GM04503 (cell line): ENCODE measurements at regions not wholly inside any gene's neighbourhood (a gene's known extent, or its start where the extent isn't known, plus 50 kb on each side); places are given as distances from the start of the nearest gene placed in this dataset.

Experiments used
- DNase-seq: peaks from one replicate; pipeline ENCODE4 v3.0.0-alpha.2; 2012; ENCODE audit warnings: low read depth

DNA sequence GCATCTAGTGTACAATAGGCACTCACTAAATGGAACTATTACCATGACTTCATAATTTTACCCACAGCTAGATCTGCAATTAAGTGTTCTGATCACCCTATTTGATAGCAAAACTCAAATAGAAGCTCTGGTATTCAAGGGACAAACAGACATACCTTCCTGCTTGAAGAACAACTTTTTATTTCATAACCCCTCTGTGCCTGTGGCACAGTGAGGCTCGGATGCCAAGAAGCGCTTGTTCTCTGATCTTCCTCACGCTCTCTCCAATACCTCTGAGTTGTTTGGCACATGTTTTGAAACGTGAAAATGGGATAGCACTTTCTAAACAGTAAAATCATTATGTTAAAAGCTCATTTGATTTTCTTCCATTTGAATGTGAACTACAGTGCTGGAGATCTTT lies 232.0 kb downstream of the KLF5 start:
- DNase-seq: no peak

DNA sequence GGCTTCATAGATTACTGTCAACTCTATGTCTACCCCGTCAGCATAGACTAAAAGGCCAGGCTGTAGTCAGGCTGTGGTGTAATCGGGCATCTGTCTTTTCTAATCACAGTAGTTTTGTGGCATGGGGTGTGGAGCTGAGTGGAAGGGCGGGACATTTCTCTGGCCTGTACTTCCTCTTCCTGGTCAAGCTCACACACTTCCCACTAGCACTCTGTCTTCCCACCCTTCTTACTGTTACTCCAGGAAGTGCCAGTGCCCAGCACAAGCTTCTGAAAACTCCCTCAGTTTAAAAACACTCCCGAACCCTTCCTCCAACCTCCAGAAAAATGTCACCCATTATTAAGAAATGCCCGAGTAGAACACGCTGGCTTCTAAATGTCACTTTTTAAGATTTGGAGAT lies 229.8 kb downstream of the KLF5 start:
- no peak for DNase-seq

DNA sequence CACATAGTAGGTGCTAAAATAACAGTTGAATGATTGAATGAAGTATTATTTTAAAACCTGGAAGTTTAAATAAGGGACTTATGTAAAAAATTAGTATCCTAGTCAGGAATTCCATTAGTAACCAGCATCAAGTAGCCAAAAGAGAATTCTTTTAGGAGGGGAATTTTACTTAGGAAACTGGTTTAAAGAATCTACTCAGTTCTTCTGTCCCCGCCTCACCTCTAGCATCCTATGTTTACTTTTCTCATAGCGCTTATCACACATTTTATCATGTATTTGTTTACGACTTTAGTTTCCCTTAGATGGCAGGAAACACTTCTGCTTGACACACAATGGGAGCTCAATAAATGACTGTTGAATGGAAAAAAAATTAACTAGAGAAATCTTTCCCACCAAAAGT lies 229.0 kb downstream of the KLF5 start:
- no peak for DNase-seq

DNA sequence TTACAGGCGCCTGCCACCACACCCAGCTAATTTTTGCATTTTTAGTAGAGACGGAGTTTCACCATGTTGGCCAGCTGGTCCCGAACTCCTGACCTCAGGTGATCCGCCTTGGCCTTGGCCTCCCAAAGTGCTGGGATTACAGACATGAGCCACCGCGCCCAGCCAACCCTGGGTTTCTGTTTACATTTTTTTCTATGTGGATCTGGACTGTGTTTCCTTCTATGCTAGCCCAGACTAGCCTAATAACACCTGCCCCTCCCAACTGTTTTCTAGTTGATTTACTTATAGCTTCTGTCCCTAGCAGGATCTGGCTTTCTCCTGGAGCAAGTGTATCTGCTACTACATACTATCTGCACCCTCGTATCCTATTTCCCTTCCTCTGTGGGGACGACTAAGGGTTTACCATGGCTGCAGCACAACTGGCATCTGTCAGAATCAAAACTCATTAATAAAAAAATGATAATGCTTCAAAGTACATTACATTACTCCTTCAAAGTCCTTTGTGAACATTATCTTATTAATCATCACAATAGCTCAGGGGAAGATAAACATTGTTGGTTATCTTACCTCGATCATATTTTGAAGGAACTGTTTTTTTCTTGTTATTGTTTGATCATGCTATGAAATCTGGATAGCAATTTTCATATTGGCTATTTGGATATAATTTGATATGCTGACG lies 228.3 kb downstream of the KLF5 start:
- no peak for DNase-seq

DNA sequence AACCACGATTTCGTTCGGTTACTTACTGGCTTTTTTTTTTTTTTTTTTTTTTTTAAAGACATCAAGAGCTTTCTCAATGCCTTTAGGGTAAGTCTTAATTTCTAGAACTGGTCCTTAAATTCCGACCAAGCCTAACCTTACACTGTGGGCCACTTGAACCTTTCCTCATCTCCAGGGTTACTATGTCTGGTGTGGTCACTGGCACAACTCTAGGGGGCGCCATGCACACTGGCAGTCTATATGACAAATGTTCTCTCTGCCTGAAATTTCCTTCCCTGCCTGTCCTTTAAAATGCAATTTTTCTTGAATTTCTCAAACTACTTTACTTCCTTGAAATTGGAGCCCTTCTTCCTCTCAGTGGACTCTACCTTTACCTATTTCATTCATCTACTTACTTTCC lies 227.4 kb downstream of the KLF5 start:
- no peak for DNase-seq

DNA sequence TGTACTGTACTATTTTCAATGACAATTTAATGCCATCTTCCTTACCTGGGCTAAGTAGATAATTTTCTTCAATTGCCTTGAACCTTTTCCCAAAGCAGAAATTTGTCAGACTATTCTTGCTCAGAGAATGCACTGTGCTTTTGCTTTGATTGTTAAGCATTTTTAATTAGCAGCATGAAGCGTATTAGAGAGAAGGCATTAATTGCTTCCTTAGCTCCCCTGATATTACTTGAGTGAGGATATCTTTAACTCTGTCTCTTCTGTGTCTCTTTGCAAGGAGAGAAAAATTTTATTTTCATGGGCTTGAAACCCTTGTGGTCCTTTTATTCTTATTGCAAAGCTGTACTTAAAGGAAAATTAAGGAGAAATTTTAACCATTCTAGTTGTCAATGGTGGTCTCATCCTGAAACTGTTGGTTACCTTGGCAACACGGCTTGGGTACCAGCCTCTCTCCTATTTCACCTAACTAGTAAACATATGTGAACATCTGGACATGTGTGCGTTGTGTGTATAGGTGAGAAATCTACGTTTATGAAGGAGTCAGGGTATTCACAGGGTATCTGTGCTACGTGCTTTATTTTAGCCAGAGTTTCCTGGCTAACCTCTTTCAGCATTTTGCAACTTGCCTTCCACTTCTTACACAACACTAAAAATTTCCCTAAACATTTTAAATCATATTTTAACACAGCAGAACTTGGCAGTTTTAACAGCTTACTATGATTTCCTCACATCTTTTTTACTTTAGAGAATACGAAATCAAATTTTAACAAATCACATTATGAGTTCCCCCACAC lies 225.5 kb downstream of the KLF5 start:
- no peak for DNase-seq

DNA sequence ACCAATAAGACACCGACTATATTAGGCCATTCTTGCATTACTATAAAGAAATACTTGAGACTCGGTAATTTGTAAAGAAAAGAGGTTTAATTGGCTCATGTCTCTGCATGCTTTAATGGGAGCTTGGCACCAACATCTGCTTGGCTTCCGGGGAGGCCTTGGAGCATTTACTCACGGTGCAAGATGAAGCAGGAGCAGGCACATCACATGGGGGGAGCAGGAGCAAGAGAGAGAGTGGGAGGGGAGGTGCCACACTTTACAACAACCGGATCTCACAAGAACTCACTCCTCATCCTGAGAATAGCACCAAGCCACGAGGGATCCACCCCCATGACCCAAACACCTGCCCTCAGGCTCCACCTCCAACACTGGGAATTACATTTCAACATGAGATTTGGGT lies 224.8 kb downstream of the KLF5 start:
- no peak for DNase-seq

DNA sequence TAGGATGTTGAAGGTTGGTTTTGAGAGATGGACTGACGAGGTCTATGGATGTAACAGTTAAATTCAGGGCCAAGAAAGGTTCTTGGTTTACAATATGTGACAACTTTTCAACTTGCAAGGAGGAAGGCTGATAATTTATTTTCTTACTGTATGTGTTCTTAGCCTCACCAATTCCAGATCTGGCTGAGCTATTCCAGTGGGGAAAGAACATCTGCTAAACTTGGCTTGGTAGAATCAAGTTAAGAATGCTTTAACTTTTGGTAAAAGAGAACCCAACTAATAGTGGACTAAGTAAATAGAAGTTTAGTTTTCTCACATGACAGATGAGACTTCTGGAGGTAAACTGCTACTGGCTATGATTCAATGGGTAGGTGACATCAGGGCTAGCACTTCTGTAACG lies 222.9 kb downstream of the KLF5 start:
- DNase-seq: no peak

DNA sequence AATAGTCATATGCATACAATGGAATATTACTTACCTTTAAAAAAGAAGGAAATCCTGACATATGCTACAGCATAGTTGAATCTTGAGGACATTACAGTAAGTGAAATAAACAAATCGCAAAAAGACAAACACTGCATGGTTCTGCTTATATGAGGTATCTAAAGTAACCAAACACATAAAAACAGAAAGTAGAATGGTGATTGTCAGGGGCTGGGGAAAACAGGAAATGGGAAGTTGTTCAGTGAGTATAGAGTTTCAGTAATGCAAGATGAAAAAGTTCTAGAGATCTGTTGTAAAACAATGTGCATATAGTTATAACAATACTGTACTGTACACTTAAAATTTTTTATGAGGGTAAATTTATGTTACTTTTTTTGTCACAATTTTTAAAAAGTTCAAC lies 219.4 kb downstream of the KLF5 start:
- no peak for DNase-seq

DNA sequence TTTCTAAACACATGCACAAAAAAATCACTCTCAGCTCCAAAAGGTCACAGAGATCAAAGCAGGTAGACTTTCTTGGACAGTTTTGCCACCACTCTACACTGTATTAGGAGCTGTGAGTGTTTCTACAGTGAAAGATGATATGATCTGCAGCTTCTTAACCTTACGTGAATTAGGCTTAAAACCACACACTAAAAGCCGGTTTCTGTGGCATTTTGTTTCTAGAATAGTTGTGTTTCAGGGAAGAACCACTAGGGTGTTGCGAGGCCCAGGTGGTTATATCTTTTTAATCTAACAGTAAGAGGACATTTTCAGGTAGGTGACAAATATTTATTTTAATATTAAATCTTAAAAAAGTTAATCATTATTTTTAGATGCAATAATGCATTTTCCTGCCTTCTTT lies 216.4 kb downstream of the KLF5 start:
- no peak for DNase-seq

DNA sequence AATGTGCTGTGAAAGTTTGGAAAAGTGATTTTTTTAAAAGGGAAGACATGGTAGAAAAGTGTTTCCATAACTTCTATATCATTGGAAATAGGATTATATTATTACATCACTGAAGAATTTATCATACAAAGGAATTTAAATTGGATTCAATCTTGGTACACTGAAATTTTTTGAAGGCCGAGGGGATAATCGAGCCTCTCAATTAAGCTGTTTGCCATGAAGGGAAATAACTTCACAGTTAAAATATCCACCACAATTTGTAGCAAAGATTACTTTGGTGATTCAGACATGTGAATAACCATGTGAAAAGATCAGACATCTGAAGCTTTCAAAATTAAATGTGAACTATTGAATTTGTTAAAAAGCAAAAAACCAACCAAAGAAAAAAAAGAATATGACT lies 215.3 kb downstream of the KLF5 start:
- DNase-seq: peak; percentile 54

DNA sequence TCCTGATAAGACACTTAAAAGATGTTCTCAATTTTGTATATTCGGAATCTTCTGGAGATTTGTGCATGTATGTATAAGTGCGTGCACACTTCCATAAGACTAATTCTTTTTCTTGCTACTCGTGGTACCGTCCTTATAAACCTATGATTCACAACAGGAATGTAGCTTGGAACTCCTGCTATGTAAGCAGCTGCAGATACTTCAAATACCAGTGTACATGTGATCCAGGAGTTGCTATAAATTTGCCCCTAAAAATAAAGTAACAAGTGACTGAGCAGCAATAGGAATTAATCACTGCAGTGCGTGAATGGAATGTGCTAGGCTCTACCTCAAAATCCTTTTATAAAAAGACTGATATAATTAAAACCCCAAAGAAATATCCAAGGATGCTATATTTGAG lies 214.9 kb downstream of the KLF5 start:
- peak; percentile 68 for DNase-seq

DNA sequence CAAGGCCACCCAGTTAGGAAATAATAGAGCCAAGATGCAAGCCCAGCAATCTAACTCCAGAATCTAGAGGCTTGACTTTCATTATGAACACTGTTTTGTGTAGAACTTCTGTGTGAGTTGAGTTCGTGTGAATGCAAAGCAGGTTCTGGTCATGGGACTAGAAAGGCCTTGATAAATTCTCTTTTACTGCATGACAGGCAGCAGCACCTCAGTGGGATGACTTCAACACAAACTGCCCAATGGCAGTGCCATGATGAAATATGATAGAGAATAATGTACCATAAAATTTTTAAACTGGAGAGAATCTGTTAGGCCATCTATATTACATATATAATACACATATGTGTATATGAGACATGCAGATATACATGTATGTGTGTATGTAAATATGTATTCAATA lies 214.5 kb downstream of the KLF5 start:
- no peak for DNase-seq

DNA sequence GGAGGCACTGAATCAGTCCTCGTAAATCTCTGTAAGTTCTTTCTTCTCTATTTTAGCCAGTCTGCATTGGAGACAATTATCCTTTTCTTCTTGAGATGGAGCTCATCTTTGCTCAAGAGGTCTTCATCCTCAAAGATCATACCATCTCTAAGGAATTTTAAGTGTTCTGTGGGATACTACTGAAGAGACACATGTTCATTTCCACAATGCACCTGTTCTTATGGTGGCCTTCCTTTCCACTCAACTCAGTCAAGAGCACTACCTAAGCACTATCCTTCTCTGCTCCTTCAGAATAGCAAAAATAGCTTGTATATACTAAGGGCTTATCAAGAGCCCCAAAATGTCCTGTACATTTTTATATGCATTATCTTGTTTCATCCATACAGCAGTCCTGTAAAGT lies 214.0 kb downstream of the KLF5 start:
- DNase-seq: no peak

DNA sequence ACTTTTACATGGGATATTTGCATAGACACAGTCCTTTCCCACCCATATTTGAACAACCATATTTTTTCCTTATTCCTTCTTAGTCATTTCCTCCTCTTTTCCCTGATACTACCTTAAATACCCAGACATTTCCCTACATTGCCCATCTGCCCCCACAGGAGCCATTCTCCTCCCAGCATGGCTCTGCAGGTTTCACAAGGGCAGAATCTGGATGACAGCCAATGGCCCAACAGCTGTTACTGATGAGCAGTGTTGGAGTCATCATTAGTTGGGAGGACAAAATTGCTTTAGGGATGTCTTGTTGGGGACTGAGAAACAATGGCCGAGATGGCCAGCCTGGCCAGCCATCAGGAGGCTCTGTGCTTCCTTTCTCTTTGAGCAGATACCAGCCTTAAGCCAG lies 209.5 kb downstream of the KLF5 start:
- peak; percentile 22 for DNase-seq

DNA sequence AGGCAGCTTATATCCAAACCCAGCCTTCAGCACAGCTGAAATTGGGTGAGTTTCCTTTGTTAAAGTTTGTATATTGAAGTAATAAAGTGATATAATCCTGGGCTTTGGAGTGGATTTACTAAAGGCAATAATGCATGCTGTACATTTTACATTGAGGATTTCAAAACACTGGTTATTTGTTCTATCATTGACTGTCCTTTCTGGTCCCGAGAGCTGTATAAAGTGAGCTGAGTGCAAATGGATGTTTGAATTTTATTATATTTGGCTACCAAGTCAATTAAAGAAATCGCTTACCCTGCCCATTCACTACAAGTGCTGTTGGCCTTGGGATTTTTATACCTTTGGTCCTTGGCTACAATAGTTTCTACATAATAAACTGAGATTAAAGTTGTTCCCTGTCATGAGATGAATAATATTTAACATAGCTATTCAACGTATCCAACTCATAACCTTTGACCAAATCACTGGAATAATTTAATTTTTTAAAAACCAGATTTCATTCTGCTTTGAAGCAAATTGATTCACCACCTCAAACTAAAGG lies 207.9 kb downstream of the KLF5 start:
- no peak for DNase-seq

DNA sequence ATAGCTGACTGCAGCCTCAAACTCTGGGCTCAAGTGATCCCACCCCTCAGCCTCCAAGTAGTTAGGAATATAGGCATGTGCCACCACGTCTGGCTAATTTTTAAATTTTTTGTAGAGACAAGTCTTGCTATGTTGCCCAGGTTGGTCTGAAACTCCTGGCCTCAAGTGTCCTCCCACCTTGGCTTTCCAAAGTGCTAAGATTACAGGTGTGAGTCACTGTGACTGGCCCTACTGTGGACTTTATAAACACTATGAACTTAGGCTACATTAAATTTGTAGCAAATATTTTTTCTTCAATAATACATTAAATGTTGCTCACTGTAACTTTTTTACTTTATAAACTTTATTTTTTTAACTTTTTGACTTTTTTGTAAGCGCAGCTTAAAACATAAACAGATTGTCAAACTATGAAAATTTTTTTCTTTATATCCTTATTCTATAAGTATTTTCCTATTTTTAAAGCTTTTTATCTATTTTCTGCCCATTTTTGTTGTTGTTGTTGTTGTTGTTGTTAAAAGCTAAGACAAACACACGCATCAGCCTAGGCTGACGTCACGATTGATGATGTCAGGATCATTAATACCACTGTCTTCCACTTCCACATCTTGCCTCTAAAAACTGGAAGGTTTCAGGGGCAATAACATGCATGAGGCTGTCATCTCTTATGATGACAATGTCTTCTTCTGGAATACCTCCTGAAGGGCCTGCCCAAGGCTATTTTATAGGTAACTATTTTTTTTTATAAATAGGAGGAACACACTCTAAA lies 204.2 kb downstream of the KLF5 start:
- no peak for DNase-seq

DNA sequence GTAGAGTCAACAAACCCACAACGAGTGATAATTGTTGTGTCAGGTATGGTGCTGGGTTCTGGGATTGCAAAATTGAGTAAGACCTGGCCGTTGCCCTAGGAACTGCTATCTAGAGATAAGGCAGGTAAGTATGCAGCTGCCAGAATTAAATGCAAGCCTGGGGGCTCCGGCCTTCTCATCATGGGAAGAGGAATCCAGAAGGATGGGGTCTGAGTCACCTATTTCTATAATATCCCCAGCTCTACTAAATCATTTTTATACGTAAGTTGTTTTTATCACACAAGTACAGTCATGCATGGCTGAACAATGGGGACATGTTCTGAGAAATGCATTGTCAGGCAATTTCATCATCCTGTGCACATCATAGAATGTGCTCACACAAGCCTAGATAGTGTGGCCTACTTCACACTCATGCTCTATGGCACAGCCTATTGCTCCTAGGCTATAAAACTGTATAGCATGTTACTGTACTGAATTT lies 203.0 kb downstream of the KLF5 start:
- DNase-seq: no peak

DNA sequence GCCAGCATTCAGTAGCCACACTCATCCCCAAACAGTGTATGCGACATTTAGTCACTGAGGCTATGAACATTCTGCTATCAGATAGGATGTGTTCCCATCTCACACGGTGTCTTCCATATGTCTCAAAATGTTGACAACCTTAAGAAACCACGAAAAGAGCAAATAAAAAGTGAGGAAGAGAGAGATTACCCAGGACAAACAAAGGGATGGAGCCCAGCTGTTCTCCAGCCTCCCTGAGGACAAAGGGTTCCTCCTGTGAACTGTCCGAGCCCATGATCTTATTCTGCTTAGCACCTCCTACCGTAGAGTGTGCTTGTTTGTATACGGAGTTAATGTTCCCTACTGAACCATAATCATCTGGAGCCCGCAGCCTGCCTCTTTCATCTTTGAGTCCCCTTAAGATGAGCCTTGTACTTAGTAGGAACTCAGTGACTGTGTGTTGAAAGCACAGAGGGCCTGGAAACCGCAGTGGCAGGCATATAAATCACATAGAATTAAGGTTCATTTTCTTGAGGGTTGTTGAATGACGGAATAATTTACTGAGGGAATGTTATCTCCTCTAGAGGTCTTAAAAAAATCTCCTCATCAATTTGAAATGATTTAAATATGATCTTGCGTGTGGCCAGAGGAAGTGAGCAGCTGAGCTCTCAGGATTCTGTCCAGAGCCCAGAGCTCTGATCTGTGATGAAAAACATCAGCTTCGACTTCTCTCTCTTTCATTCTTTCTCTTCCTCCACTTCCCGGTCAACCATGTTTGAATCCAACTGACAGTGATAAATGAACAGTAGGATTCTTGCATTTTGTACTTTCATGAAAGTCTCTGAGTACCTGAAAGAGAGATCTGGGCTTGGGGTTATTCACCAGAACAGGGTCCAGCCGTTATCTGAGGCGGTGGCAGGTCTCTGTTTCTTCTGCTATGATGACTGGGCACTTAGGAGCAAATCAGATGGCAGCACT lies 200.5 kb downstream of the KLF5 start:
- peak; percentile 26 for DNase-seq

DNA sequence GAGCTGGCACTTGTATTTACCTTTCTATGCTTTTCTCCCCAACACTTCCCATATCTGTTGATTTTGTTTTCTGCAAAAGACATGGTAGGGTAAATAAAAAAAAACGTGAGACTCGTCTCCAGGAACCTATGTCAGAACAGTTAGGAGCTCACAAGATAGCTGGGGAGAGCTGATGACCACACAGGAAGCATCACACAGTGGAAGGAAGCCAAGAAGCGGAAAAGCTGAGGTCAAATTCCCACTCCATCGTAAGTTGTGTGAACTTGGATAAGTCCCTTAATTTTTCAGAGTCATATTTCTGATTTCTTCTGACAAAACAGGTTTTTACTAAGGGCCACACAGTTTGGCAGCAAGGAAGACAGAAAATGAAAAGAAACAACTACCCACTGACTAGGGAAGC lies 199.6 kb downstream of the KLF5 start:
- no peak for DNase-seq

DNA sequence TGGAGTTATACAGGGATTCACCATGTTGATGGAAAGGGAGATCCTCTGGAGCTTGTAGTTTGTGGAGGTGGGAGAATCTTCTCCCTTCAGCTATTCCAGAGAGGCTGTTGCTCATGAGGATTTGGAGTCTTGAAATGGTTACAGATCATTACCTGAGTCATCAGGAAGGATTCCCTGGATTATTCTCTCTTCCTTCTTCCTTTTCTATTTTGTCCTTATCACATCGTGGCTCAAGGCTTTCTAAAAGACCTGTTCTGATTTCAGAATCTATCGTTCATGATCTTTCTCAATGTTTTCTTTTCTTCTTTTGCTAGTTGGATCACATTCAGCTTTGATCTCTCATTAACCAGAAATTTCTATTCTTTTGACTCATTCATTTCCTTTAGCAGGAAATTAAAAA lies 196.0 kb downstream of the KLF5 start:
- DNase-seq: no peak
